ENCODE measurements at regions not wholly inside any gene's neighbourhood (a gene's known extent, or its start where the extent isn't known, plus 50 kb on each side); places are given as distances from the start of the nearest gene placed in this dataset.

DNA sequence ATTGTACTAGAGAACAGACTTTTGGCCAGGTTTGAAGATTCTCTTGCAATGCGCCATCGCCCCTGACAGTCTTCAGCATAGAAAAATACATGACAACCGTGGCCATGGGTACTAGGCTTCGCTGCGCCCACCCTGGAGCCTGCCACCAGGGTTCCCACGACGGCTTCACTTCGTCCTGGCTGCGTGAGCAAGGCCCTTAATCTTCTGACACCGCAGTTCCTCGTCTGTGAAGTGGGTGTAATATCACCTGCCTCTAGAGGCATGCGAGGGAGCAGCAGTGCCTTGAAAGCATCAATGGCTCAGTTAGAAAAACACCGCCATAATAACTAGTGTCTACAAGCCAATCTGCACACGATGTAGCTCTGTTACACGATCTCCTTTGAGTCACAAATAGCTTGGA is 175.2 kb upstream of the HS6ST1 start:
- DNase-seq (ENCODE audit: low read depth), result no peak

DNA sequence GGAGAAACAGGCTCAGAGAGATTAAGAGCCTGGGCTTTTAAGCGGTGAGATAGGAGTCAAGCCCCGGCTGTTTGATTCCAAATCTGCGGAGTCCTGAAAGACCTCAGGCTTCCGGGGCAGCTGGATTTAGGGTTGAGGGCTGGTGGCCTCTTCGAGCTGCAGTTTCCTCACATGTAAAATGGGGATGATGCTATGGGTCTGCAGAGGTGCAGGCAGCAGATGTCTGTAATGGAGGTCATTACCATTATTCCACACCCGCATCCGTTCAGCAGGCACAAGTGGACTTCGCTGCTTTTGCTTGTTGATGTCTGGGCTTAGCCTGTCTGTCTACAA is 175.6 kb upstream of the HS6ST1 start:
- no peak for DNase-seq (ENCODE audit: low read depth)

DNA sequence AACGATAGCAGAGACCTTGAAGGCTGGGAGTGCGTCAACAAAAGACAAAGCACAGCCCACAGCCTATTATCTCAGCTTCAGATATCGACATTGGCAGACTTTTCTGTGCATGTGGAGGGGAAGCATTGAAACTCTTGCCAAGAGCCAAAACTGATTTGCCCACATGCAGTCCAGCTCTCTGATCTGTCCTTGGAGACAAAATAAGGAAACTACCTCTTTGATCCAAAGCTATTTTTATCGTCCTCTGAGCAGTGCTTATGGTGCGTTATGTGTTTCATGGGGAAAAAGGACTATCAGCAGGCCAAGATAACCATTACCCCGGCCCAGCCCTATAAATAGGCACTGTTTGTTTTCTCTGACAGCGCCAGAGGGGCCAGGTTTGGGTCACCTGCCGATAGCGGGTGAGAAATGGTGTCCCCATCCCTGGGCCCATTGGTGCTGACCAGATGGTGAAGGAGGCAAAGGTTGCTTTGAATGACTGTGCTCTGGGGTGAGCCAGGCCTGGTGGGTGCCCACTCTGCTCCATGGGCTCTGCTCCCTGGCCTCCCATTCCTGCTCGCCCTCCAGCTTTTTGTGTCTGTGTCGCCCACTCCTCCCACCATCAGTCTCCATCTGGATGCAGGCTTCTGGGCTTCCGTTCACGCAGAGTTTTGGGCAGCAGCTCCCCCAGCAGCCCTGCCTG is 176.1 kb upstream of the HS6ST1 start:
- no peak for DNase-seq (ENCODE audit: low read depth)

DNA sequence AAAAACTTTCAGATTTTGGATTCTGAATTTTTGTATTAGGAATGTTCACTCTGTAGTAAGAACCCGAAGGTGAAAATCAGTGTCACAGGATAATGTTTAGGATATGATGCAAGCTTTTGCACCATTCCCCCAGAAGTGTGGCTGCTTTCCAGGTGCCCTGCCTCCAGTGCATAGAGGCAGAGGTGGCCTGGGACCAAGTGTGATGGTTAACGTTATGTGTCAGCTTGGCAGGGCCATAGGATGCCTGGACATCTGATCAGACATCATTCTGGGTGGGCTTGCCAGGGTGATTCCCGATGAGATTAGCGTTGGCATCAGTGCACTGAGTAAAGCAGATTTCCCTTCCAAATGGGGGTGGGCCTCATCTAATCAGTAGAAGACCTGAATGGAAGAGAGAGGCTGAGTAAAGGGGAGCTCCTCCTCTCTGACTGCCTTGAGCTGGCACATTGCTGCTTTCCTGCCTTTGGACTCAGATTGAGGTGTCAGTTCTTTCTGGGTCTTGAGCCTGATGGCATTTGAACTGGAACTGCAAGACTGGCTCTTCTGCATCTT is 177.4 kb upstream of the HS6ST1 start:
- no peak for DNase-seq (ENCODE audit: low read depth)

DNA sequence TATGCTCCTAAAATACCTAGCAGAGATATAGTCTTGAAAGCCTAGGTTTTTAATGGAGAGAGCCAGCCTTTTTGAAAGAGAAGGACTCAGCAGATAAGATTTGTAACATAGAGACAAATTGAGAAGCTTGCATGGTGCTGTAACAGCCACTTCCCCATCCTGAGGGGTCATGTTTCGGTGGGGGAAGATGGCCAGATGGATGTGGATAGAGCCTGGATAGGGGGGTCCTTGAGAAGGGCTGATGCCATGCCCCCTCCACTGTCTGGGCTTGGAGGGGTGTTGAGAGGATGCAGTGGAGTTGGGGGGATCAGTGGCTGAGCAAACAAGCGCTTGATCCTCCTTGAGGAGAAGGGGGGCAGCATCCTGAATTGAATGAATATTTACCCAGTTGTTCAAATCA is 178.0 kb upstream of the HS6ST1 start:
- no peak for DNase-seq (ENCODE audit: low read depth)

DNA sequence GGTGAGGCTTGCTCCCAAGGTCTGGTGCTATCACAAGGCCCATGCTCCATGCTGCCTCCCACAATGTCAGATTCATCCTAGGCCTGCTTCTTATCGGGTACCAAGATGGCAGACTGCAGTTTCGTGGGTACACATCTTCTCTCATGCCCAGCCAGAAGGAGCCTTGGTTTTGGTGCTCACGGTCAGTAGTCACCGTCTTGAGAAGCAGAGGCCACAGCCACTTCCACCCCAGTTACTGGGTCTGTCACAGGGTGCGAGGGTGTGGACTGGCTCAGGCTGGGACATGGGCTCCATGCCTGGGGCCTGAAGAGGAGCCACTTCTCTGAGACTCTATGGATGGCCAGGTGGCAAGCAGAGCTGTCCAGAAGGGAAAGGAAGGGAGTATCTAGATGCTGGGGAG is 178.8 kb upstream of the HS6ST1 start:
- DNase-seq (ENCODE audit: low read depth), result no peak

DNA sequence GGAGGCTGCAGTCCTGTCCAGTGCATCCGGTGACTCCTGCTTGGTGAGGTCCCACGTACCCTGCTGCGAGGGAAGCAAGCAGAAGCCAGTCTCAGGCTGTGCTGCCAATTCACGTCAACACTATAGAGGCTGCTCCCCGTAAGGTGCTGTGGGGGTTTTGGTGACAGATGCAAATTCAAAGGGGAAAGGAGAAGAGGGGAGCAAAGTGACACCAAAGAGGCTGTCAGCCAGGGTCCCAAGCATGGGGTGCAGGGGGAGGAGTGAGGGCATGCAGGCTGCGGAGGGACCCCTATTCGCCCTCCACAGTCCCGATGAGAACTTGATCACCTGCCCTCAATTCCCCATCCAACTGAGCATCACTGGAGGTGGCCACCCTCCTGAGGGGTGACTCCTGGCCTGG is 179.4 kb upstream of the HS6ST1 start:
- no peak for DNase-seq (ENCODE audit: low read depth)

DNA sequence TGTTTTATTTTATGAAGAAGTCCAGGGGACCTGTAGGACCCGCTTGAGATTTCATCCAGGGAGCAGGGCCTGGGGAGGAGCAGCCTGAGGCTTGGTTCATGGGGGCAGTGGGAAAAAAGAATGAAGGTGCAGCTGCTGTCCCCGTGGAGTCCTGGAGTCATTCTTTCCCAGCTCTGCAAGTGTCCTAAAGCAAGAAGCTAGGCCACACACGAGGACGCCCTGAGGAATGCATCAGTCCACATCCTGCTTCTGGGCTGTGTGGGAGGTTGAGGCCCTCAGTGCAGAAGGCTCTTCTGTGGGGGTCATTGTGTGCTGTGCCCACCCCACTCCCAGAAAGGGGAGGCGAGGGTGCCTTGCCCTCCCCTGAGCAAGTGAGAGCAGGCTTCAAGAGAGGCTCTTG is 179.9 kb upstream of the HS6ST1 start:
- no peak for DNase-seq (ENCODE audit: low read depth)

DNA sequence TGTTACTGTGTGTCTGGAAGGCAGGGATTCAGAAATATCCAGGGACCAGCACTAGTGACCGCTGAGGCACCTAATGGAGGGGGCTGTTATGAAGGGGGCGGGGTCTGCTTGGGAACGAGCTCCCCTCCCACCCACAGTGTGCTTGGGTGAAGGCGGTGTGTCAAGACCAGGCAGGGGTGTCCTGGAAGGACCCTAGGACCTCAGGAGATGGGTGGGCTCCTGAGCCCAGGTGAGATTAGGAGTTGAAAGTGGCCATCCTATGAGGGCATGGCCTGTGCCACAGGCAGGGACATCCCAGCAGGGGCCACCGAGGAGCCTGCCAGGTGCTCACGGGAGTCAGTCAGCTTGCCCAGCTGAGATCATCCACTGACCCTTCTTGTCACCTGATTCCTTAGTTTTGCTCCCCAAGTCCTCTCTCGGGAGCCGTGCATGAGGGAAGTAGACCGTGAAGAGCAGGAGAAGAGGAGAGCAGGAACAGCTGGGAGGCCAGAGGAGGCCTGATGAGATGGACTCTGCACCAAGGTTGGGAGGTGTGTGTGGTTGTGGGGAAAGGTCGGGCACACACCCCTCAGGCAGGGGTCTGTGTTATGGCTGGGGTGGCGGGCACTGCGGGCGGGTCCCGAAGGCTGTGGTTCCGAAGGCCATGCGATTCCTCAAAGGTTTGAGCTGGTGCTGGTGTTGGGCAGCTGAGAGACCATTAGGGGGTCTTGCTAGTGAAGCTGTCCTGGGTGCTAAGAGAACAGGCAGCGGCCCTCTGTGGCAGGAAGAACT is 180.9 kb upstream of the HS6ST1 start:
- DNase-seq (ENCODE audit: low read depth), result no peak

DNA sequence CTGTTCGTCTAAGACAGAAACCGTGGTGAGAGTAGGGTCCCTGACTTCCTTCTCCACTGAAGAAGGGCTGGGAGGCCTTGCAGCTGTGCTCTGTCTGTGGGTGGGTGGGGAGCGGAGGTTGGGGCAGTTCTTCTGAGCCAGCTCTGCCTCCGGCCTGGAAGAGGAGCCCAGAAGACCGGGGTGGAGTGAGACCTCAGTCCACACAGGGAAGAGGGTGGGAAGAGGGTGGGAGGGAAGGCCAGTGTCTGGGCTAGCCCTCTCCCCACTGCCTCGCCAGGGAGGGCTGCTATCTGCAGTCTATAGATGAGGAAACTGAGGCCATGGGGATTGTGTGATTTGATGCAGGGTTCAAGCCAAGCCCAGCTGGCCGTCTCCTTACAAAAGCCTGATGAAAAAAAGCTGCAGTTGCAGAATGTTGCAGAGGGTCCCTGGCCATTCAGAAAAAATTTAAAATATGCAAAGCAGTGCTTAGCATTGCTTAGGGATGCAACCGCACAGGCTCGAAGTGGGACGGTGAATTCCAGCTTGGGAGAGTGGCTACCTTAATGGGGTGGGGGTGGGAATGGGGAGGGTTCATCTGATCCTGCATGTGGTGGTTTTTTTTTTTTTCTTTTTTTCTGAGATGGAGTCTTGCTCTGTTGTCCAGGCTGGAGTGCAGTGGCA is 181.6 kb upstream of the HS6ST1 start:
- DNase-seq (ENCODE audit: low read depth), result no peak

DNA sequence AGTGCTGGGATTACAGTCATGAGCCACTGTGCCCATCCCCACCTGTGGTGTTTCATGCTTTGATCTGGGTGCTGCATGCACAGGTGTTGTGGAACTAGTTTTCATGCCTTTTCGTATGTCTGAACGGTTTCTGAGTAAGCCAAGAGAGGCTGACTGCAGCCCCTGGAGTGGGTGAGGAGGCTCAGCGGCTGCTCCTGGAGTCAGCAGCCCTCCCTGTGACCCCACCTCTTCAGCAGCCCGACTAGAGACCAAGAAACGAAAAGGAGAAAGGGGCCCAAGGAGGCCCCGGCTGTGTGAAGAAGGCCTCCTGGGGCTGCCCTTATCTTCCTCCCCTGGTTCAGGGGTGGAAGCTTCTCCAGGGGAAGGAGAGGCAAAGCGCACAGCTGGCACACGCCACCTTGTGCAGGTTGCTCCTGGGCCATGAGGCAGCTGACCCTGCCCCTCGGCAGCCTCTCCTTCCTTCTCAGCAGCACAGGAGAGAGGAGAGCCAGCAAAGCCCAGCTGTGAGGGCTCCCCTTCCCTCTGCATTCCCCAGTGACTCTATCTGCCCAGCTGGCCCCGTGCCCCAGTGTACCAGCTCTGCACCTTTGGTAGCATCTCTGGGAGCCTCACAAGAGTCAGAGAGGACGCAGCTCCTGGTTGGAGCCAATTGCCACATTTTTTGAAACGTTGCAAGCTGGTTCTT is 182.5 kb upstream of the HS6ST1 start:
- no peak for DNase-seq (ENCODE audit: low read depth)

DNA sequence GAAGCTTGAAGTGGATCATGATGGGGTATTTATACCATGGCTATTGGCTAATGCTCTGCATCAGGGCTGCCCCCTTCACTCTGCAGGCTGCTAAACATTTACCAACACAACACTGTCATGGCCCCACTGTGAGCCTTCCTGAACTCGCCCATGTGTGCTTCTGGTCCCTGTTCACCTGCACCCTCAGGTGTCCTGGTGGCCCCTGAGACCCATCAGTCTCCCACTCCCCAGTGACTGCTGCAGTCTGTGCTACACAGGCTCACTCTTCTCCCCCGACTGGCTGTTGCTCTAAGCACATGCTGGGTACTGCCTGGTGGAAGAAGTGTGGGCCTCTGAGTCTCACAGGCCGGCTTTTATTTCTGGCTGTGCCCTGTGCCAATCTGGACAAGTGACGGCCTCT is 183.0 kb upstream of the HS6ST1 start:
- no peak for DNase-seq (ENCODE audit: low read depth)

DNA sequence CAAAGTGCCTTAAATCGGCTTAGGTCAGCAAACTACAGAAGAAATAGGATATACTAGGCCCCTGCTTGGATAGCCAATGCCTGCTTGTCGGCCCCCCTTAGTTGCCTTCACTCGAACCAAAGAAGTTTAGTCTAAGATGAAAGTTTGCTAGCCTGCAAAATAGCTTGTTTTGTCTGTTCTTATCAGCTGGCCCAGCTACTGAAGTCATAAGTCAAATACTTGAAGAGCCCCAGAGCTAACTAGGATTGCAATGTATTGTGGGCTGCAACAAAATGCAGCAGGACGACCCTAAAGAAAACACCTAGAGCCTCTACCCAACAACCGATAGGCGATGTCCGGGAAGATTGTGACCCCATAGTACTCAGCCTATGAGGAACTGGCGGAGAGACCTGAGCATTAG is 183.5 kb upstream of the HS6ST1 start:
- DNase-seq (ENCODE audit: low read depth), result no peak

DNA sequence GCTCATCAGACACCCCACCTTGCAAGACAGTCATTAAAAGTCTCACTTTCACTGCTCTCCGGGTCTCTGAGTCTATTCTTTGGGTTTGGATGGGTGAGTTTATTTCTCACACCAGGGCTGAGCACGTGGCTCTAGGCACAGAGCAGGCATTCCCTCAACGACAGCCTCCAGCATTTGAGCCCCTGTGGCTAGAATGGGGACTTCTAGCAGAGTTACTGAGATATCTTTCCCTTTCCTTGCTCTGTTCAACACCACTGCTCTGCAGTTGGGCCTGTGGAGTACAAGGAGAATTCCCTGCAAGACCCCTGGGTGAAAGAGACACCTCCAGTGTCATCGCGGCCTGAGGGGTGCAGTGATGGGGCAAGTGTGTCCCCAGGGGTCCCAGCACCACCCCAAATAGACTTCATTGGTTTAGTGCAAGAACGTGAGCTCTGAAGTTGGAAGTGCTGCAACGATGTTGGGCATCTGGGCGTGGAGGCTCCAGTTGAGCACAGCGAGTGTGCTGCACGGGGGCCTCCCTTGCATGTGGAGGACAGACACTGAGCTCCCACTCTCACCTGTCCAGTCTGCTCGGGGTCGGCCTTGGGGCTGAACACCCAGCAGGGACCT is 184.1 kb upstream of the HS6ST1 start:
- DNase-seq (ENCODE audit: low read depth), result no peak

DNA sequence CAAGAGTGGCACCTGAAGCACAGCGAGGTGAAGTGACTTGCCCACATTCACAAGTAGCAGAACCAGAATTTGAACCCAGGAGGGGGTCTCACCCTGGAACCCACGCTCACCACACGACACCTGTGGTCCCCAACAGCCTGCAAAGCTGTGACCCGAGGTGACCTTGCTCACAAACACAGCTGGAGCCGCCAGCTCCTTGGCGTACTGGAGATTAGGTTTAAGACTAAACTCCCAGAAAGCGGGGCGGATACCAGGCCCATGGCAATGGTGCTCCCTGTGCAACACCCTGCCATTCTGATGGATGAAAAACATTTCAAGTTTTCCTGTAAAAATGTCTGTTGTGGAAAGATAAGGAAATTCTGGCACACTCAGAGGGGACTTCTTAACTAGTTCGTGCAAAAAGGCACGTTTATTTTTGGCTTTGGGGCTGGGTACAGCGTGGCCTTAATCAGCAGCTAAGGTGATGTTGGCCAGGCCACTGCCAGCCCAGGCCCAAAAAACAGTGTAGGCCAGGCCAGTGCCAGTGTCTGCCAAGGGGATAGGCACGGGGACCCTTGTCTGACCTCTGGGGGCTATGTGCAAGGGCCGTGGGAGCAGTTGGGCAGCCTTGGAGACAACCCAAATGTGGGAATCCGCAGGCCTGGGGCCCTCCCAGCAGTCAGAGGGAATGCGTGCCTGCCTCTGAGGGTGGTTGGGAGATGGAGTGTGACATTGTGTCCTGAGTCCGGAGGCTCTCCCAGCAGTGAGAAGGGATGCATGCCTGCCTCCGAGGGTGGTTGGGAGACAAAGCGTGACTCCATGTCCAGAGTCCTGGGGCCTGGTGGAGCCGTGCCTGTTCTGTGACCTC is 185.0 kb upstream of the HS6ST1 start:
- no peak for DNase-seq (ENCODE audit: low read depth)

DNA sequence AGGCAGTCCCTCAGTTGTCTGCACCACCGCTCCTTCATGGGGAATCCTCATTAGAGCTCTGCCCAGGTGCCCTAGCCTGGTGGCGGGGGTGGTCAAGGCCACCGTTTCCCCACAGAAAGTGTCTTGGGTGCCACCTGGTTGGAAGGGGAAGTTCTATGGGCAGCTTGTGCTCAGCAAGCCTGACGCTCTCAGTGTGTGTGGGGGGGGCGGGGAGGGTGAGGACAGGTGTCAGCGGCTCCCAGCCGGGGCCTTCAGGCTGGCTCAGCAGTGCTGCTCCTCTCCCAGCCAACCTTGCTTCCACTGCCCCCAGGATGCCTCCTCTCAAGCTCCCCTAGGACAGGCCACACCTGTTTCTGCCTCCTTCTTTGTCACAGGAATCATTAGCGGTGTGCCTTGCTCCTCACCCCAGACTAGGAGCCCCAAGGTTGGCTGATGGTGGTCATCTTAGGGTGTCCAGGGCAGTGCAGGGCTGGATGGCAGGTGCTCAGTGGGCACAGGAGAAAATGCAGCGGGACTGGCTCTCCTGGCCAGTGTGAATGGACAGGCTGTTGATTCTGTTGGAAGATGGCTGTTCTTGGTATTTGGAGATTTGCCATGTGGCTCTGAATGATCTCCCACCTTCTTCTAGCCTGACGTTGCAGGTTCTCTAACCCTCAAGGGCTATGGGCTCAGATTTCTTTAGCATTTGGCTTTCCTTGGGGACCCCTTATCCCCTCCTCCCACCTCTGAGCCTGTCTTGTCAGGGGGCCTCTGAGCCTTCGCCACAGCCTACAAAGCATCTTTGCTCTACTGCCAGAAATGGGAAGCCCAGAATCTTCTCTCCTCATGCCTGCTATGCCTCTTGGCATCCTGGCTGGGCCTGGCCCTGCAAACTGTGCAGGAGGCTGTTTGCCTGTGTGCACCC is 185.8 kb upstream of the HS6ST1 start:
- DNase-seq (ENCODE audit: low read depth), result no peak

DNA sequence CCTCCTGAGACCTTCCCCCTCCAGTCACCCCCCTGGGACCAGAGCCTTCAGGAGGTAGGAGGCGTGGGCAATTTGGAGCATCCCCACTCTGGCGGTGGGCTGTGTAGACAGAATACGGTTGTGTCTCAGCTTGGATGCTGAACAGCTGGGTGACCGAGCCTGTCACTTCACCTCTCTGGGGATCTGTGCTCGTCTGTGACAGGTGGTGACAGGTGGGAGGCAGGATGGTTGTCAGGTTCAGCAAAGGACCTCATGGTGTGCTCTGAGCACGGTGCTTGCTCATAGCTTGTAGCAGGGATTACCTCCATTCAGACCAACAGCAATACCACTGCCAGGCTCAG is 186.5 kb upstream of the HS6ST1 start:
- DNase-seq (ENCODE audit: low read depth), result no peak

DNA sequence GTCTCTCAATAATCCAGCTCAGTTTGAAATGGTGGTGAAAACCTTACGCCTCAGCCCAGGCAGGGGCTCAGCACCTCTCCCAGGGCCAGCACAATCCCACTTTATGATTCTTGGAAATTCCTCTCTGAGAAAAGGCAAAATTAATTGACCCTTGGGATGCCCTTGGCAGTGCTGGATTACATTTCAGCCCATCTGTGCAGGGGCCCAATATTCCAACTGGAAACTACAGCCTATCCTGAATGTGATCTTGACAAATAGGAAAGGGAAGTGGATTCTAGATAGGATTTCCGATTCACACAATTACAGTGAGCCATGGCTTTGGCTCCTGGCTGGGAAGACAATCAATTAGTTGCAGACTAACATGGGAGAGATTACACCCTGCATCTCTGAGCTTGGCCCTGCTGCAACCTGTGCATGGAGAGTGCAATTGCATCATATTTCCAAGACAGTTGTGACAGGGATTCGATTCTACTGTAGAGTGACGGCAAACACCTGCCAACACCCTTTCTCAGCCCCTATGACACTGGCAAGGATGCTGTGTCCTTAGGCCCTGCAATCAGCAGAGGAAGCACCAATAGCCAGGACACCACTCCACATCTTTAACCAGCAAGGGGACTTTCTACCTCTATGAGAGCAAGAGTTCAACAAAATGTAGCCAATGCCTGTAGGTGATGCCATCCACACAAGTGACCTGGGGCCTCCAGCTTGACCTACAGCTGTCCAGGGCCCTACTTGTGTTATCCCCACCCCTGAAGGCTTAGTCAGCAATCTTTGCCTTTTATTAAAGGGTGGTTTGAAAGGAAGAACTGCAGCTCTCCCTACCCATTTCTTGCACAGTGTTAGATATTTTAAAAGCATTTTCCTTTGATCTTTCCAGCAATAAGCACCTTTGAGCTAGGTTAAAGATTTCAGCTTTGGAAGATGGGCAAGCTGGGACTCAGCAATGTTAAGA is 187.2 kb upstream of the HS6ST1 start:
- DNase-seq (ENCODE audit: low read depth), result no peak

DNA sequence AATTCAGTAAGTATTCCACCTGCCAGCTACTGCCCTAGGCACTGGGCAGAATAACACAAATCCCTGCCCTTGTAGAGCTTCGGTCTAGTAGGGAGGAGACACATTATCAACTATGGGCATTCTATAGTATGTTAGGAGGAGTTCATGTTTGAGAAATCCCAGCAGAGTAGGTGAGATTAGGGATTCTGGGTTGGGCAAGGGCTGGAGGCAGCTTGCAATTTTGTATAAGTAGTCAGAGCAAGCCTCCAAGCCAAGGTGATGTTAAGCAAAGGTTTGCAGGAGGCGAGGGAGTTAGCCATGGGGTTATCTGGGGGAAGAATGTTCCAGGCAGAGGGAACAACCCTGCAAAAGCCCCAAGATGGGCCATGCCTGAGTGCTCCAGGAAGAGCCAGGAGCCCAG is 187.9 kb upstream of the HS6ST1 start:
- DNase-seq (ENCODE audit: low read depth), result no peak
